ENCODE measurements at regions not wholly inside any gene's neighbourhood (a gene's known extent, or its start where the extent isn't known, plus 50 kb on each side); places are given as distances from the start of the nearest gene placed in this dataset.

DNA sequence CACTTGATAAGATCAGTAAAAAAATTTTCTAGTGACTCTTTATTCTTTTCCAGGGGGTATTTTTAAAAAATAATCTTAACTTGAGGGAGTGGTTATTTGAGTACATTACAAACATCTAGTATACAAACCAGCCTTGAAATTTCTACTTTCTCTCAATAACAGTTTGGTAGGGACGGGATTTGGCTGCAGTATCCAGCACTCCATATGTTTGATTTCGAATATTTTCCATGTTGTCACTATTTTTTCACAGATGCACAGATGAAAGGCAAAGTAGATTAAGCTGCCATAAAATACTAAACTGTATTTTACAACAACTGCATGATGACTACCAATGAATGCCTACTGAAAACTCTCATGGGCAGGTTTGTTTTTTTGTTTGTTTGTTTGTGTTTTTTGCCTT is 225.0 kb downstream of the COX7B2 start:
- Histone ChIP-seq H4K20me1 (ENCODE audit: insufficient read depth) (no peaks in the 10 kb centered on the region), H3K9ac (ENCODE audit: low read length) (no peak overlapping the region), H2AFZ (ENCODE audit: low read depth, low read length) (no peak overlapping the region), H3K79me2 (replicated peaks; ENCODE audit: insufficient read depth, low read length) (no peaks in the 10 kb centered on the region), H3K27me3 (ENCODE audit: insufficient read depth, low read depth, low read length) (no peaks in the 10 kb centered on the region), H3F3A (ENCODE audit: insufficient read depth, low read length, poor library complexity, severe bottlenecking) (no peaks in the 10 kb centered on the region), H3K27ac (ENCODE audit: low read length) (no peak overlapping the region), H3K9me3 (ENCODE audit: low read length) (no peaks in the 10 kb centered on the region), H3K4me3 (ENCODE audit: low read length) (no peak overlapping the region), H3K4me2 (ENCODE audit: low read length) (no peak overlapping the region), H3K36me3 (ENCODE audit: insufficient read depth, low read length) (no peaks in the 10 kb centered on the region), H3K9me2 (ENCODE audit: insufficient read depth, low read length) (no peaks in the 10 kb centered on the region)
- no peak for TF ChIP-seq TAF1 (IDR thresholded peaks at IDR 0.05; ENCODE audit: low read depth)
- no peak for TF ChIP-seq EP300 (conservative IDR thresholded peaks at IDR 0.05; ENCODE audit: poor library complexity, severe bottlenecking)
- no peak for TF ChIP-seq EZH2 (IDR thresholded peaks at IDR 0.05; ENCODE audit: borderline replicate concordance, insufficient read depth, low read length, poor library complexity, severe bottlenecking)
- TF ChIP-seq, protein P1, sequence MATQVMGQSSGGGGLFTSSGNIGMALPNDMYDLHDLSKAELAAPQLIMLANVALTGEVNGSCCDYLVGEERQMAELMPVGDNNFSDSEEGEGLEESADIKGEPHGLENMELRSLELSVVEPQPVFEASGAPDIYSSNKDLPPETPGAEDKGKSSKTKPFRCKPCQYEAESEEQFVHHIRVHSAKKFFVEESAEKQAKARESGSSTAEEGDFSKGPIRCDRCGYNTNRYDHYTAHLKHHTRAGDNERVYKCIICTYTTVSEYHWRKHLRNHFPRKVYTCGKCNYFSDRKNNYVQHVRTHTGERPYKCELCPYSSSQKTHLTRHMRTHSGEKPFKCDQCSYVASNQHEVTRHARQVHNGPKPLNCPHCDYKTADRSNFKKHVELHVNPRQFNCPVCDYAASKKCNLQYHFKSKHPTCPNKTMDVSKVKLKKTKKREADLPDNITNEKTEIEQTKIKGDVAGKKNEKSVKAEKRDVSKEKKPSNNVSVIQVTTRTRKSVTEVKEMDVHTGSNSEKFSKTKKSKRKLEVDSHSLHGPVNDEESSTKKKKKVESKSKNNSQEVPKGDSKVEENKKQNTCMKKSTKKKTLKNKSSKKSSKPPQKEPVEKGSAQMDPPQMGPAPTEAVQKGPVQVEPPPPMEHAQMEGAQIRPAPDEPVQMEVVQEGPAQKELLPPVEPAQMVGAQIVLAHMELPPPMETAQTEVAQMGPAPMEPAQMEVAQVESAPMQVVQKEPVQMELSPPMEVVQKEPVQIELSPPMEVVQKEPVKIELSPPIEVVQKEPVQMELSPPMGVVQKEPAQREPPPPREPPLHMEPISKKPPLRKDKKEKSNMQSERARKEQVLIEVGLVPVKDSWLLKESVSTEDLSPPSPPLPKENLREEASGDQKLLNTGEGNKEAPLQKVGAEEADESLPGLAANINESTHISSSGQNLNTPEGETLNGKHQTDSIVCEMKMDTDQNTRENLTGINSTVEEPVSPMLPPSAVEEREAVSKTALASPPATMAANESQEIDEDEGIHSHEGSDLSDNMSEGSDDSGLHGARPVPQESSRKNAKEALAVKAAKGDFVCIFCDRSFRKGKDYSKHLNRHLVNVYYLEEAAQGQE (IDR thresholded peaks at IDR 0.05; ENCODE audit: borderline replicate concordance), result no peak
- TF ChIP-seq RAD21 (conservative IDR thresholded peaks at IDR 0.05), result no peak
- no peak for TF ChIP-seq MXI1 (conservative IDR thresholded peaks at IDR 0.05; ENCODE audit: poor library complexity, severe bottlenecking)
- TF ChIP-seq SMC3 (conservative IDR thresholded peaks at IDR 0.05; ENCODE audit: poor library complexity), result no peak

DNA sequence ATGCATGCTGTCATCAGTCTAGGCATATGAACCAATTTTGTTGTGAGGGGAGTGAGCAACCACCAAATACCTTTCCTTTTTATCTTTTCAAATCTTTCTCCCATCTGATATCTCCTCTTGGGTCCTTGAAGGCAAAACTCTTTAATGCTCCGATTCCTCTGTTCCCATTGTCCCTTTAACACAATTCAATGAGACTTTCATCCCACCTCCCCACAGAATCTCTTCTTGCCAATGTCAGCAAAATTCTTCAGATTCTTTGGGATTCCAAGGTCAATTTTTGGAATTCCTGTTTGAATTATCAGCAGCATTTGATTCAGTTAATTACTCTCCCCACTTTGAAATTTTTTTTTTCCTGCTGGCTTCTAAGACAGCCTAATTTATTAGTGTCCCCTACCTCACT is 232.7 kb downstream of the COX7B2 start:
- H3K4me2 ChIP-seq (ENCODE audit: low read length), result no peak overlapping the region
- H3K27me3 ChIP-seq (ENCODE audit: insufficient read depth, low read depth, low read length), result no peaks in the 10 kb centered on the region
- H3K79me2 ChIP-seq (replicated peaks; ENCODE audit: insufficient read depth, low read length), result no peaks in the 10 kb centered on the region
- no peak for TF ChIP-seq POLR2AphosphoS5 (IDR thresholded peaks at IDR 0.05)
- no peak for TF ChIP-seq SMC3 (conservative IDR thresholded peaks at IDR 0.05; ENCODE audit: poor library complexity)
- no peak for TF ChIP-seq MXI1 (conservative IDR thresholded peaks at IDR 0.05; ENCODE audit: poor library complexity, severe bottlenecking)
- TF ChIP-seq EP300 (conservative IDR thresholded peaks at IDR 0.05; ENCODE audit: poor library complexity, severe bottlenecking), result no peak
- TF ChIP-seq, protein P2, sequence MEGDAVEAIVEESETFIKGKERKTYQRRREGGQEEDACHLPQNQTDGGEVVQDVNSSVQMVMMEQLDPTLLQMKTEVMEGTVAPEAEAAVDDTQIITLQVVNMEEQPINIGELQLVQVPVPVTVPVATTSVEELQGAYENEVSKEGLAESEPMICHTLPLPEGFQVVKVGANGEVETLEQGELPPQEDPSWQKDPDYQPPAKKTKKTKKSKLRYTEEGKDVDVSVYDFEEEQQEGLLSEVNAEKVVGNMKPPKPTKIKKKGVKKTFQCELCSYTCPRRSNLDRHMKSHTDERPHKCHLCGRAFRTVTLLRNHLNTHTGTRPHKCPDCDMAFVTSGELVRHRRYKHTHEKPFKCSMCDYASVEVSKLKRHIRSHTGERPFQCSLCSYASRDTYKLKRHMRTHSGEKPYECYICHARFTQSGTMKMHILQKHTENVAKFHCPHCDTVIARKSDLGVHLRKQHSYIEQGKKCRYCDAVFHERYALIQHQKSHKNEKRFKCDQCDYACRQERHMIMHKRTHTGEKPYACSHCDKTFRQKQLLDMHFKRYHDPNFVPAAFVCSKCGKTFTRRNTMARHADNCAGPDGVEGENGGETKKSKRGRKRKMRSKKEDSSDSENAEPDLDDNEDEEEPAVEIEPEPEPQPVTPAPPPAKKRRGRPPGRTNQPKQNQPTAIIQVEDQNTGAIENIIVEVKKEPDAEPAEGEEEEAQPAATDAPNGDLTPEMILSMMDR (IDR thresholded peaks at IDR 0.05; ENCODE audit: poor library complexity, severe bottlenecking), result no peak
- no peak for TF ChIP-seq RAD21 (conservative IDR thresholded peaks at IDR 0.05)
- TF ChIP-seq, protein P1 (IDR thresholded peaks at IDR 0.05; ENCODE audit: borderline replicate concordance), result no peak
- no peak for TF ChIP-seq TAF1 (IDR thresholded peaks at IDR 0.05; ENCODE audit: low read depth)
- TF ChIP-seq EZH2 (IDR thresholded peaks at IDR 0.05; ENCODE audit: borderline replicate concordance, insufficient read depth, low read length, poor library complexity, severe bottlenecking), result no peak
- H4K20me1 ChIP-seq (ENCODE audit: insufficient read depth), result no peaks in the 10 kb centered on the region
- no peaks in the 10 kb centered on the region for H3F3A ChIP-seq (ENCODE audit: insufficient read depth, low read length, poor library complexity, severe bottlenecking)
- H3K4me3 ChIP-seq (ENCODE audit: low read length), result no peak overlapping the region
- H3K27ac ChIP-seq (ENCODE audit: low read length), result no peak overlapping the region
- no peaks in the 10 kb centered on the region for H3K9me2 ChIP-seq (ENCODE audit: insufficient read depth, low read length)
- no peak overlapping the region for H3K9ac ChIP-seq (ENCODE audit: low read length)
- H2AFZ ChIP-seq (ENCODE audit: low read depth, low read length), result no peak overlapping the region
- no peaks in the 10 kb centered on the region for H3K9me3 ChIP-seq (ENCODE audit: low read length)
- H3K36me3 ChIP-seq (ENCODE audit: insufficient read depth, low read length), result no peaks in the 10 kb centered on the region
